GM21529 (cell line): ENCODE measurements at regions not wholly inside any gene's neighbourhood (a gene's known extent, or its start where the extent isn't known, plus 50 kb on each side); places are given as distances from the start of the nearest gene placed in this dataset.

ENCODE experiments used
- ATAC-seq: cut with Tn5 transposase; IDR thresholded peaks from one replicate; pipeline ENCODE4 v1.9.1; 2021; ENCODE audit not compliant: unreplicated experiment

- no peak for ATAC-seq
These were observed 151.6 kb downstream of the TTC32 start for GRCh38 chr2:19750136-19750535.

- no peak for ATAC-seq
These were observed 152.3 kb downstream of the TTC32 start for GRCh38 chr2:19749507-19749836.

- ATAC-seq = no peak
These were observed 152.9 kb downstream of the TTC32 start for GRCh38 chr2:19748711-19749506.

GRCh38 chr2:19748073-19748375, 153.8 kb downstream of the TTC32 start:
- ATAC-seq = no peak

- ATAC-seq = no peak
These were observed 154.3 kb downstream of the TTC32 start for GRCh38 chr2:19747310-19748072.

- ATAC-seq = no peak
These were observed 155.0 kb downstream of the TTC32 start for GRCh38 chr2:19746611-19747309.

GRCh38 chr2:19746137-19746600, 155.6 kb downstream of the TTC32 start:
- no peak for ATAC-seq

- no peak for ATAC-seq
These were observed 156.3 kb downstream of the TTC32 start for GRCh38 chr2:19745318-19746136.

- ATAC-seq = no peak
These were observed 157.2 kb downstream of the TTC32 start for GRCh38 chr2:19744456-19745199.

- ATAC-seq = no peak
These were observed 158.1 kb downstream of the TTC32 start for GRCh38 chr2:19743641-19744040.

- ATAC-seq = no peak
These were observed 158.9 kb downstream of the TTC32 start for GRCh38 chr2:19742872-19743271.

GRCh38 chr2:19739256-19739655, 162.5 kb downstream of the TTC32 start:
- ATAC-seq = no peak

GRCh38 chr2:19738707-19739106, 163.1 kb downstream of the TTC32 start:
- no peak for ATAC-seq

GRCh38 chr2:19736191-19736831, 165.5 kb downstream of the TTC32 start:
- no peak for ATAC-seq

- ATAC-seq = no peak
These were observed 167.8 kb downstream of the TTC32 start for GRCh38 chr2:19733951-19734425.

- no peak for ATAC-seq
These were observed 168.4 kb downstream of the TTC32 start for GRCh38 chr2:19733390-19733789.

- ATAC-seq = no peak
These were observed 169.5 kb downstream of the TTC32 start for GRCh38 chr2:19732255-19732654.

- ATAC-seq = no peak
These were observed 170.3 kb downstream of the TTC32 start for GRCh38 chr2:19731515-19731914.

GRCh38 chr2:19731037-19731436, 170.7 kb downstream of the TTC32 start:
- ATAC-seq = no peak

- no peak for ATAC-seq
These were observed 173.7 kb downstream of the TTC32 start for GRCh38 chr2:19728125-19728524.
